HFFc6 (cell line): ENCODE measurements at regions not wholly inside any gene's neighbourhood (a gene's known extent, or its start where the extent isn't known, plus 50 kb on each side); places are given as distances from the start of the nearest gene placed in this dataset.

Experiments used
- DNase-seq: peaks from one replicate; pipeline ENCODE4 v3.0.0-alpha.2; 2018
- H3K27ac Mint-ChIP-seq: 2 replicates; pipeline ENCODE4 v1.8.0; 2020; ENCODE audit warnings: mild to moderate bottlenecking, mixed read lengths
- H3K27me3 Mint-ChIP-seq: 2 replicates; pipeline ENCODE4 v1.8.0; 2021; ENCODE audit warnings: mild to moderate bottlenecking, moderate library complexity, mixed read lengths; ENCODE audit not compliant: insufficient read depth
- H3K36me3 Mint-ChIP-seq: 2 replicates; pipeline ENCODE4 v1.8.0; 2021; ENCODE audit warnings: low read depth, mixed read lengths
- H3K4me1 Mint-ChIP-seq: 2 replicates; pipeline ENCODE4 v1.8.0; 2020; ENCODE audit warnings: low read depth, mixed read lengths
- H3K4me3 Mint-ChIP-seq: 2 replicates; pipeline ENCODE4 v1.8.0; 2020; ENCODE audit warnings: mild to moderate bottlenecking, moderate library complexity, mixed read lengths
- H3K9me3 Mint-ChIP-seq: 2 replicates; pipeline ENCODE4 v1.8.0; 2020; ENCODE audit warnings: mild to moderate bottlenecking, mixed read lengths
- CTCF ChIP-seq: fragments of 200-600 bp; sonication (generic); IDR thresholded peaks from 2 replicates; pipeline ENCODE4 v1.5.0; 2021; ENCODE audit warnings: antibody characterized with exemption, mild to moderate bottlenecking

DNA sequence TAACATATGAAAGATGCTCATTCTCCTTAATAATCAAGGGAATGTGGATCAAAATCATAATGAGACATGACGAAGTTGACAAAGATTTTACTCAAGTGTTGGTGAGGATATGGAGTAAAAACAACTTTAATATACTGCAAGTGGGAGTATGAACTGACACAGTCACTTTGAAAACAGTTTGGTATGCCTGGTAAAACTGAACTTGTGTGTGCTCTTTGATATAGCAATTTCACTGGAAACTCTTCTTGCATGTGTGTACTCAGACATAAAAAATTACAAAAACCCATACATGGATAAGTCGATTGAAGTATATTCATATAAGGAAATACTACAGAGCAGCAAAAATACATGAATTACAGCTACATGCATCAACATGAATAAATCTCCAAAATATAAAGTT is 182.5 kb downstream of the NFKBIZ start:
- Mint-ChIP-seq H3K9me3 (no peaks in the 10 kb centered on the region), H3K4me1 (peaks cover 14% of the 10 kb centered on the region), H3K27ac (no peak overlapping the region), H3K27me3 (no peaks in the 10 kb centered on the region), H3K4me3 (no peak overlapping the region), H3K36me3 (peaks cover 4% of the 10 kb centered on the region; the same call in 1 of the 2 replicates)
- no peak for TF ChIP-seq CTCF
- DNase-seq: no peak

- DNase-seq: no peak
Observed at GRCh38 chr3:102032491-102033383, 183.4 kb downstream of the NFKBIZ start.

DNA sequence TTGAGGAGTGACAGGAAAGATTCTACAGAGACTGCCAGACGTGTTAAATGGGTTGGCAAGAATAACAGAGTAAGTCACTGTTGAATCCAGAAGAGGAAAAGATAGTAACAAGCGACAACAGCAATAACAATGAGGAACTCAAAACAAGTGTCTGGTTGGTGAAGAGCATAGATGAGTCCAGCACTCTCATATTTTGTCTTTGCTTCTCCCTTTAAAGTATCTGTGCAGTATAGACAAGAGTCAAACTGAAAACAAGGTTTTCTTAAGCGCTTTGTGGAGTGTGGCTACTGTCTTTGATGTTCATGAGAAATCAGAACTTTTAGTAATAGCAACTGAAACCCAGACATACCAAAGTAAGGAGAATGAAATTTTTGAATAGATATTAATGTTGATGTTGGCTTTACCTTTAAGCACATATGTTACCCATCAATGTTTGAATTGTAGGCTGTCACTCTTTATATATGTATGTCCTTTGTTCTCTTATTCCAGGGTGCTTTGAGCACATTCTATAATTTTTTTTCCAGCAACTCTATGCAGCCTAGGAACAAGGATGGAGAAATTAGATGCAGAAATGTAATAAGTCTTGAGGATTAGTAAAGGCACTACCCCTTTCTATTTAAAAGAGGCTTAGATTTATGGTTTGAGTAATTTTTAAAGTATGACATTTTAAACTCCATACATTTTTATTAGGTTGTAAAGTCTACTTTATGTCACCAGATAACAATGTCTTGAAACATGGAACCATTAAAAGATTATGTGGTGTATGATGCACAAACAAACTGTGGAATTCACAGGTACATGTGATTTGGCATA is 185.5 kb downstream of the NFKBIZ start:
- H3K4me1 Mint-ChIP-seq: peaks cover 17% of the 10 kb centered on the region
- H3K4me3 Mint-ChIP-seq: no peak overlapping the region
- H3K36me3 Mint-ChIP-seq: peaks cover 8% of the 10 kb centered on the region; the same call in 1 of the 2 replicates
- no peak overlapping the region for H3K27ac Mint-ChIP-seq
- no peaks in the 10 kb centered on the region for H3K9me3 Mint-ChIP-seq
- DNase-seq: no peak
- no peak for TF ChIP-seq CTCF
- no peaks in the 10 kb centered on the region for H3K27me3 Mint-ChIP-seq

More at GRCh38 chr3:102032491-102033383, 183.4 kb downstream of the NFKBIZ start:
- Mint-ChIP-seq H3K27me3 (no peaks in the 10 kb centered on the region), H3K4me1 (peaks cover 21% of the 10 kb centered on the region), H3K9me3 (no peaks in the 10 kb centered on the region), H3K4me3 (no peak overlapping the region), H3K36me3 (peaks cover 4% of the 10 kb centered on the region; the same call in 1 of the 2 replicates), H3K27ac (no peak overlapping the region)
- TF ChIP-seq CTCF: no peak

DNA sequence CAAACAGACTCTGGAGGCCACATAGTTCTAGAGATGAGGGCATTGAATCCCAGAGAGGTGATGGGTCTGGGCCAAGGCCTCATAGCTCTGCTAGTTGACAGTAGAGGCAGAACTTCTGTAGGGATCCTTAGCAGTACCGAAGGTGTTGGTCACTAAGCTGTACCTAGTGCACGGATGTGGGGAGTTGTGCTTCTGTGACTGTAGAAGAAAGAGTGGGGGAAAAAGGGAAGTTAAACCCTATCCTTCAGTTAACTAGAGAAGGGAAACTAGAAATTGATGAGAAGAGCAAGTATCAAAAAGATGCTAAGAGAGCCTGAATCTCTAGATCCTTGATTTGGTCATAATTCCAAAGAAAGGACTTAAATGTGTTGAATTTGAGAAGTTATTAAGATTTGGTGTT is 186.7 kb downstream of the NFKBIZ start:
- no peak for DNase-seq
- H3K36me3 Mint-ChIP-seq: peaks cover 10% of the 10 kb centered on the region; the same call in 1 of the 2 replicates
- H3K9me3 Mint-ChIP-seq: no peaks in the 10 kb centered on the region
- no peak overlapping the region for H3K4me3 Mint-ChIP-seq
- no peak for TF ChIP-seq CTCF
- no peaks in the 10 kb centered on the region for H3K27me3 Mint-ChIP-seq
- H3K27ac Mint-ChIP-seq: no peak overlapping the region
- H3K4me1 Mint-ChIP-seq: peaks cover 17% of the 10 kb centered on the region

- Mint-ChIP-seq H3K9me3 (no peaks in the 10 kb centered on the region), H3K27me3 (no peaks in the 10 kb centered on the region)
Observed at GRCh38 chr3:102036472-102036871, 187.2 kb downstream of the NFKBIZ start.

More at GRCh38 chr3:102036472-102036871, 187.2 kb downstream of the NFKBIZ start:
- H3K4me1 Mint-ChIP-seq: peaks cover 17% of the 10 kb centered on the region
- TF ChIP-seq CTCF: no peak
- no peak overlapping the region for H3K27ac Mint-ChIP-seq
- H3K36me3 Mint-ChIP-seq: peaks cover 14% of the 10 kb centered on the region; the same call in 1 of the 2 replicates
- H3K4me3 Mint-ChIP-seq: no peak overlapping the region
- DNase-seq: no peak
